GM18508 (cell line): ENCODE measurements at regions not wholly inside any gene's neighbourhood (a gene's known extent, or its start where the extent isn't known, plus 50 kb on each side); places are given as distances from the start of the nearest gene placed in this dataset.
"Not testable (repeated sequence)": the region's sequence is repeated elsewhere in the genome, so short reads cannot be mapped to it uniquely, and the experiment has no call there.

Experiments used
- ATAC-seq: cut with Tn5 transposase; IDR thresholded peaks from one replicate; pipeline ENCODE4 v1.9.1; 2021; ENCODE audit warnings: moderate number of reproducible peaks; ENCODE audit not compliant: insufficient read depth, unreplicated experiment

DNA sequence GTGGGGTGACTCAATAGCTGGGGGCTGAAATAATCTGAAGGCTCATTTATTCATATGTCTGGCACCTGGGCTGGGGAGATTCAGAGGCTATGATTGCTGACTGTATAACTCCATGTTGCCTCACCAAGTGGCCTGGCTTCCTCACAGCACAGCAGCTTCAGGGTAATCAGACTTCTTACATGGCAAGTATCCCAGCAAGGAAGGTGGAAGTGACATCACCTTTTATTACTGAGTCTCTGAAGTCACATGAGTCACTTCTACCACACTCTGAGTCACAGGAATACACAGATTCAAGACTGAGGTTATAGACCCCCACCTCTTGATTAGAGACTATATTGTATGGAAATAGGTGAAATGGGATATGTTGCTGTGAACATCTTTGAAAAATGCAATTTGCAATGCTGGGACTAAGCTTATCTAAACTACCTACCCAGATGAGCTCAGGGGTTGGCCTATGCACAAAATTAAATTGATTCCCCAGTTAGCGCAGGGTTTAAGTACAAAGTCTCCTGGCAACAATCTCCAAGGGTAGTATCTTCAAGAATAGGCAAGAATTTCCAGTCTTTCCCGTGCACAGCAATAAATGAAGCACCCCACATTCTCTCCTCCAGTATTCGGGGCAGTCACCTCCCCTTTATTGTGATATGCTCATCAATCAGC lies 553.1 kb downstream of the LRRC70 start:
- no peak for ATAC-seq

DNA sequence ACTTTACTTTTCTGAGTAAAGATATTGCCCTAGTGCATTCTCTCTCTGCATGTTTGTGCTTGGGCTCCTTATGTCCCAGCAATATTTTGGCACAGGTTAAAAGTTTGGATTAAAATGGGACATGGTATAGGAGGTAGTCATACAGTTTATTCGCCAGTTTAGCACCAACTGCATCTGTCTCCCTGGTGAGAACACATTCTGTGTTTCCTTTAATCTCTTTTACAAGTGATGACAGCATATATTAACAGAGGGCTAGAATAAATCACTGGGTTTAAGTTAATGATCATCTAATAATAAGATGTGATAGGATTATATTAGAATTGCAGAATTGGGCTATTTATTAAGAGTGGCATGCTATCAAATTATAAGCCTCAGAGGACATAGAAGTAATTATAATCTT lies 550.1 kb downstream of the LRRC70 start:
- no peak for ATAC-seq

DNA sequence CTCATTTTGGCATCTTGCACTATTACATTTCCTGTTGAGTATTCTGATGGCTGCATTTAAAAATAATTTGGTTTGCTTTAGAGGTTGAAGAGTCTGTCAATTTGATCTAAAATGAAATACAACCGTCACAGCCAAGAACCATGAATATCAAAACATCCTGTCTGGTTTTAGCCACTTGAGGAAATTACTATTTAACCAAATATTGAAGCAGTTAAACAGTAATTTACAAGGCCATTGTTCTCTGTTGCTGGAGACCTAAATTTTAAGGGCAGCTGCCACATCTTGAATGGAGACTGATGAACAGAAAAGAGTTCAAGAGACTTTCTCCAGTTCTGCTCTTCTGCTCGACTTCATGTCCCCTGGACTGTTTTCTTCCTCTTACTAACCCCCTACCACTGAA lies 549.4 kb downstream of the LRRC70 start:
- ATAC-seq = peak; percentile 49

DNA sequence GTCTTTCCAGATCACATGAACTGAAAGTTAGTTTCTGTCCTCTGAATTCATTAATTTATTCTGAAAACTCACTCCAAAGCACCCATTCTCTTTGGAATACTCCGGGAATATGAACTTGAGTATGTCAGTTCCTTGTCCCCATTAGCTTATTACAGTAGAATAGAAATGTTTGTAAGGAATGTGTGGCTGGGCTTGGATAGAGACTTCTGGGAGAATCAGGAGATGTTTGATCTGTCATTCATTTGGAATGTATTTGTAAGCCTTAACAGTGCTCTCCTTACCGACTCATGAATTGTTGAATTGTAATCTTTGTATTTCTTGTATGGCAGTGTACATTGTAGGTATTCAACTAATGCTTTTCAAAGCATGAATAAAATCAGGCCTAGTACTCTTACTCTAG lies 548.4 kb downstream of the LRRC70 start:
- ATAC-seq = no peak

DNA sequence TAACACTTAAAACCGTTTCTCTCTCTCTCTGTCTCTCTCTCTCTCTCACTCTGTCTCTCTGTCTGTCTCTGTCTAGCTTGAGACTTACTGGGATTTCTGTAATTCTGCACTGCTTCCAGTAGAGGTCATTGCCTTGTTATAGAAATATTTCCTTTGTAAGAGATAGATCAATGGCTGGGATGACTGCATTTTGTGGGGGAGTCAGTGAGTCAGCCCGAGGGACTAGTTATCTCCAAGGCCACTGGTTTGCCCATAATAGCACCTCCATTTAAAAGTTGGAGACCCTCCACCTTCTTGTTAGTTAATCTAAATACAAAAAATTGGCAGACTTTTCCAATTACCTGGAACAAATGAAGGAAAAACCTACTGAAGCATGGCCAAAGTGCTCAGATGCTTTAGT lies 547.2 kb downstream of the LRRC70 start:
- ATAC-seq = peak; percentile 74

DNA sequence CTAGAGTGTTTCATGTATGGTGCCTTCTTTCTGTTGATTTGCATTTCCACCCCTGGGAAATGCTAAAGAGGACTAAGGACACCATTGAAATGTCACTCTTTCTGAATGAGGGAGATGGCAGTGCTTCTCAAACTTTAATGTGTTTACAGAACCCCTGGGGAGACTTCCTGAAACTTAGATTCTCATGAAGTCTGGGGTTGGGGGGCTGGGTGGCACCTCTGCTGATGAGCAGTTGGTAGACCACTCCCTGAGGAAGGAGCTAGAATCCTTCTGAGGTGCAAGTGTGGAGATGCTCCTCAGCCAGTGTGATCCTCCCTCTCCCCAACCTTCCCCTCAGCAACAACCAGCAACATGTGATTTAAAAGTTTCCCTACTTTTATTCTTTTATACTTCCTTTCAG lies 546.8 kb downstream of the LRRC70 start:
- ATAC-seq = no peak

DNA sequence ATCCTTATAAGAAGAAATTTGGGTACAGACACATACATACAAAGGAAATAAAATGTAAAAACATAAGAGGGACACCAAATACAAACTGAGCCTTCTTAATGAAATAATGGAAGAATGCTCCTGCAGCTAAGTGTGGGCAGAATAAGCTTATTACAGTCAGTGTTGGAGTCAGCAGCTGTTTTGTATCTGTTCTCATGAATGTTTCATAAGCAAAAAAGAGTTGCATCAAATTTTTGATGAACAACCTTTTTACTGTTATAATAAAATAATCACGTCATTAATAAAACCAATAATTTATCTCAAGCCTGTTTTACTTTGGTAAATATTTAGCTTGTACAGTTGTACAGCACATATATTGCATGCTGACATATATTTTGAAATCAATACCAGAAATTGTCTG lies 545.6 kb downstream of the LRRC70 start:
- no peak for ATAC-seq

DNA sequence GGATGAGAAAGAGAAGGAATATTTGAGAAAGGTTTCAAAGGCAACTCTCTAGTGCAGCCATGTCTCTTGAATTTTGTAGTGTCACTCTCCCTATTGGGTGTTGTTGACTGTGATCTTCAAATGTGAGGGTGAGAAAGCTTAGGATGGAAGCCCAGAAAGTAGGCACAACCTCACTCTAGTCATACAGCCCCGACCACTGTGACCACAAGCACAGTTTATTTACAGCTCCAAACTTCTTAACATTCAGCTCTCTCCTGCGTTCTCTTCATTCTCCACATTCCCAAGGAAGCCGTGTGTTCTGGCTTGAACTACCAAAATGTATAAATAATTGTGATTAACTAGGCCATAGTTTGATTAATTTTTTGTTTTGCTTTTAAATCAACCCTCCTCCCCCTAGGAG lies 542.9 kb downstream of the LRRC70 start:
- ATAC-seq = no peak

DNA sequence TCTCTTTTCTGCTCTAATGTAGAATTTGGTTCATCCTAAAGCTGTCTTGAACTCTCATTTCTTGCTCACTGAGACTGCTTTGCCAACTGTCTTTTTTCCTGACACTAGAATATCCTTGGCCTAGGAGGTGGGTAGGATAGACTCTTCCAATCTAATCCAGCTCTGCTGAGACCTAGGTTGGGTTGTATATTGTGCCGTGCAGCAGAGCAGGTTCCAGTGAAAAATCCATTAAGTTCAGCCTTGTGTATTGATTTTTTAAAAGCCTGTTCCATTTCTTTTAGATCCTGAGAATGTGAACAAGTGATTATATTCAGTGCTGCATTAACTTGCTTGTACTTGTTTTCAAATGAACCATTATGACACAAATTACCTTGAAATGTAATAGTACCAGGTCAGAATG lies 539.6 kb downstream of the LRRC70 start:
- ATAC-seq = no peak

DNA sequence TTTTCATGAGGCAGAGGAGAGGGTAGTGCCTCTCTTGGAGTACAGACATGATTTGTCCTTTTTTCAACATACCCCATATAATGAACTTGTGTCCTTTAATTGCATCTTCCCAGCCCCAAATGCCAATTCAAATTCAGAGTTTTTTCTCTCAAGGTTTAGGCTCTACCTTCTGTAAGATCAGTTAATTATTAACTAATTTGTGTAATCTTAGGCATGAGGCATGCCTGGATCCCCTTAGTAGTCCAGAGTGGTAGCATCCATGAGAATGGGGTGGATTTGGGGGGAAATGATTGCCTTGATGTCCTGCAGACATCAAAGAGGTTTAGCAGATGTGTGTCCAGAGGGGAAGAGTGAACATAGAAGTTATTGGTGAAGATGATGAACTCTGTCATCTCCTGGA lies 533.3 kb downstream of the LRRC70 start:
- ATAC-seq = no peak

DNA sequence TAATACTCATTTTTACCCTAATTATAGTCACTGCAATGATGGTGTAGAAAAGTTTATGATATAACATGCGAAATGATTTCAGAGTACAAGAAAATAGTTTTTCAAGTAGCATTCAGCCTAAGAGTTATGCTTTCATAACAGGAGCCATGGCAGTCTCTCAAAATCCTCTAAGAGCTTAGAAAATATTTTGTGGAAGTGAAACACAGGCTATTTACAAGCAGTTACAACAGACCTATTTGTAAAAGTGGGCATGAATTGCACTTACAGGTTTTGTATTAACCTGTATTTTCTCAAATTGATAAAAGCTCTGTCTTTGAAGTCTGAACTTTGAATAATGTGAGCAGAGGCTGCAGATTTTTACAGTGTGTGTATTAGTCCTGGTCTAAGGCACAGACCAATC lies 523.3 kb downstream of the LRRC70 start:
- no peak for ATAC-seq

DNA sequence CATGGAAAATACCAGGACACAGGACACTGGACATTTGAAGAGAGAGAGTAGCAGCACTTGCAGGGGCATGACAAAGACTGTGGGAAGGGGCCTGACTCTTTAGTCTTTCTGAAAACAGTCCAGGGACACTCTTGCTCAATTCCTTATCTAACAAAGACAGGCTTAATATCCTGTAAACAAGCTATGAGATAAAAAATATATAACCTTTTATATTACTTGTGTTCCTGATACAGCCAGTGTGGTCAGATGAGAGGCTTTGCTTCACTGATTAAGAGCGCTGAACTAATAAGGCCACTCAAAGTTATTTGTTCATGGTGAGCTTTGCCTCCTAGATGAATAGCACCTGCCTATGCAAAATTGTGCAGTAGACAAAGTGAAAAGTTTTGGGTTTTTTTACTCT lies 518.7 kb downstream of the LRRC70 start:
- ATAC-seq = no peak

DNA sequence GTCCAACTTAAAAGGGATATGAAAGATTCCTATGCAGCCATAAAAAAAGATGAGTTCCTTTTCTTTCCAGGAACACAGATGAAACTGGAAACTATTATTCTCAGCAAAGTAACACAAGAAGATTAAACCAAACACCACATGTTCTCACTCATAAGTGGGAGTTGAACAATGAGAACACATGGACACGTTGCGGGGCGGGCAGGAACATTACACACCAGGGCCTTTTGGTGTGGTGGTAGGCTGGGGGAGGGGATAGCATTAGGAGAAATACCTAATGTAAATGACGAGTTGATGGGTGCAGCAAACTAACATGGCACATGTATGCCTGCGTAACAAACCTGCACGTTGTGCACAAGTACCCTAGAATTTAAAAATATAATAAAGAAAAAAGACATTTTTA lies 516.1 kb downstream of the LRRC70 start:
- ATAC-seq = no peak

DNA sequence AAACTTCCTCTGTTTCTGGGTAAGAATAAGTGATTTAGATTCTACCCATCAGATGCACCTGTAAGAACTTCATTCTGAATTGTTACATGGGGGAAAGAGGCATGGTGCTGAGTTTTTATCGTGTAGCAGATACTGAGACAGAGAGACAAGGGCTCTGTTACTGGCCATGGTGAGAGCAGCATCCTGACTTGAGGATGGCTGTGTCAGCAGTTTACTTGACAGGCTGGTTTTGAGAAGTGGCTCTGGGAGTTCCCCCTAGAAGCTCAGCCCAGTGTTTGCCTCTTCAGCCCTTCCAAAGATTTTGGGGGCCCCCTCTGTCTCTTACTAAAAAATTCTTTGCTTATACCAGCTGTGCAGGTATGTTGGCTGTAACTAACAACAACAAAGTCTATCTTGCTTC lies 510.5 kb downstream of the LRRC70 start:
- no peak for ATAC-seq

DNA sequence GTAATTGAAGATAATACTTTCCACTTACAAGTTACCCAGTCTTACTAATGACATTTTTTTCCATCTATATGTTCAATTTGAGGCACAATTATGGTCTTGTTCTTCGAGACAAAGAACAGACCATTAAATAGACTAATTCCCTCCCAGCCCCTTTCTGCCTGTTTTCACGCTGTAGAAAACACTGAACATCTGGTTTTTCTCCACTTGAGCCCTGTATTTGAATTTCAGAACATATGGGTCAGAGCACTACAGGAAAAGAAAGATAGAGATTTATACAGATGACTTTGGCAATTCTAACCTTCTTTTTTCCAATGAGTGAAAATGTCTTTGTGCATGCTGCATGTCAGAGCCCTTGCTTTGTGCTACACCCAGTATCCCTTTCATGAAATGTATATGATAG lies 506.9 kb downstream of the LRRC70 start:
- ATAC-seq = no peak

DNA sequence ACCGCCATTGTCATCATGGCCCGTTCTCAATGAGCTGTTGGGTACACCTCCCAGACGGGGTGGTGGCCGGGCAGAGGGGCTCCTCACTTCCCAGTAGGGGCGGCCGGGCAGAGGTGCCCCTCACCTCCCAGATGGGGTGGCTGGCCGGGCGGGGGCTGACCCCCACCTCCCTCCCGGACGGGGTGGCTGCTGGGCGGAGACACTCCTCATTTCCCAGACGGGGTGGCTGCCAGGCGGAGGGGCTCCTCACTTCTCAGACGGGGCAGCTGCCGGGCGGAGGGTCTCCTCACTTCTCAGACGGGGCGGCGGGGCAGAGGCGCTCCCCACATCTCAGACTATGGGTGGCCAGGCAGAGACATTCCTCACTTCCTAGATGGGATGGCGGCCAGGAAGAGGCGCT lies 505.1 kb downstream of the LRRC70 start:
- ATAC-seq = not testable (repeated sequence)

DNA sequence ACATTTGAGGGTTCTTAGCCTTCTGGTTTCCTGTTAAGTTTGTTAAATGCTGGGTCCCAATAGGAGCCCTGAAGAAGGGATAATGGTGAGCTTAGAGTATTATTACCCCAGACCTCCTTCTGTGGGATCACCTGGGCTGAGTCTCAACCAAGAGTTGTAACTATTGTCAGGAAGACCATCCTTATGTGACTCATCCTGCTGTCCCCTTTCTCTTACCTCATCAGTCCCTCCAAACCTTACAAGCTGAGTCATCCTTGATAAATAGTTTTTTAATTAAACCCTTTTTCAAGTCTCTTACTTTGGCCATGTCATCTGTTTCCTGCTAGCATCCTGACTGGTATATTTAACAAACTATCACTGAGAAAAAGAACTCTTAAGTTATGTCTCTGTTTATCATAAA lies 502.8 kb downstream of the LRRC70 start:
- no peak for ATAC-seq

DNA sequence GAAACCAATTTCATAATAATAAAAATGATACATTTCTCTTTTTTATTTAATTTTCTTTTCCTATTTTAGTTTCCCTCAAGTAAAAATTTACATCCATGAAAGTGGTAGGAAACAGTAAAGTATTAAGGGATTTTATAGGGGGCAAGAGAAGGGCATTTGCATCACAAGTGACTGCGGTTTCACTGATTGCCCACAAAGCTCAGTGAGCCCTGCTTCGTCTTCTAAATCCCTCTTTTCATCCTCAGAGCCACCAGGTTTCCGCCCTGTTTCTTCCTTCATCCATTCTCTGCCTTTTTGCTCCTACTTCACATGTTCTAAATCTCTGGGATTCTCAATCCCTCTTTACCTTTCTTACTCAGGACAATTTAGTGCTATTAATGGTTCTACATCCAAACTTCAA lies 491.4 kb downstream of the LRRC70 start:
- ATAC-seq = no peak

DNA sequence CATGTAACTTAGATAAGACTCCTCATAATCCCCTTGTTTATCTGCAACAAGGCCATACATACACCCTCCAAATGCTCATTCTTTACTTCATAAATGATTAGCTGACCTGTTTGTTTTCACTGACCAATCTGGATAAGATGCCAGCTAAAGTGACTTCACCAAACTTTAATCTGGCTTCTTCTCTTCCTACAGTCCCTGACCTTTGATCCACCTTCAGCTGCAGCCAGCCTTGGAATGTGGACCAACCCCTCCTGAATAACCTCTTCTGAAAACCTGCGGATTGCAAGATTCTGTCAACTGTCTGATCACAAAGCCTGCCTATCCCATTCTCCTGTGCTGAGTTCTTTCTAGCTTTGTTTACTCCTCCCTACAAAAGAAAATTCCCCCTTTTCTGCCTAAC lies 476.8 kb downstream of the LRRC70 start:
- ATAC-seq = no peak

DNA sequence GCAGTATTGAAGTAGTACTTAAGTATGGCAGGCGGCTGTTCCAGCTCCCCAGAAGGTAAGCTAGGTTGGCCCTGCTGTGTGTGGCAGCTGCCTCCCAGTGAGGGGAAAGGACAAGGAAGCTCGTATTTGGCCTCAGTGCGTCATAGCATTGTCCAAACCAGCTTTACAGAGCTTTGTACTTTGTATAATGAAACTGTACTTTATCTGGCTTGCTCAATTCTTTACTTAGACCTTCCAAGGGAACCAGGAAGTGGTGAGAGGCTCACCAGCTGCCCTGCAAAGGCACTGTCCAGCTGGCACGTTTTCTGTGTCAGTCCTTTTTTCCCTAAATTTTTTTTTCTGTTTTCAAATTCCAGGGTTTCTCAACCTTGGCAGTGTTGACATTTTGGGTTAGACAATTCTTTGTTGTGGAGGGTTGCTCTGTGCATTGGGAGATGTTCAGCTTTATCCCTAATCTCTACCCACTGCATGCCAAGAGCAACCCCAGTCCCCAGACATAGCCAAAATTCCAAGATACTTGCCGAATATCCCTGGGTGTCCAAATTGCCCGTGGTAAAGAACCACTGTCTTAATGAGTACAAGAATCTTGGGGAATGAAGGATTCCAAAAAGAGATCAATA lies 474.5 kb downstream of the LRRC70 start:
- no peak for ATAC-seq

DNA sequence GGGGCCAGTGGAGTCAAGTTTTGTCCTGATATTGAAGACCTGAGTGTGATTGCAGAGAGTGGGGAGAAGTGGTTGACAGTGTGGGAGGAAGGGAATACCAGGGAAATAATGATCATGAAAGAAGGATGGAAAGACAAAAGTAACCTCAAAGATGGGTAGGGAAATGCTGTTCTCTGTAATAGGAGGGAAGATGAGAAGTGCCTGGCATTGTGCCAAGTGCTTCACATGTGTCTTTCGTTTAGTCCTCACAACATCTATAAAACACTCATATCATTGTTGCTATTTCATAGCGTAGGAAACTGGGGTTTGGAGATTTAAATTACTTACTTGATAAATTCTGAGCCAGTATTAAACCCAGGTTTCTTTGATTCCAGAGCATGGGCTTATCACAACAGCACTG lies 472.3 kb downstream of the LRRC70 start:
- no peak for ATAC-seq

DNA sequence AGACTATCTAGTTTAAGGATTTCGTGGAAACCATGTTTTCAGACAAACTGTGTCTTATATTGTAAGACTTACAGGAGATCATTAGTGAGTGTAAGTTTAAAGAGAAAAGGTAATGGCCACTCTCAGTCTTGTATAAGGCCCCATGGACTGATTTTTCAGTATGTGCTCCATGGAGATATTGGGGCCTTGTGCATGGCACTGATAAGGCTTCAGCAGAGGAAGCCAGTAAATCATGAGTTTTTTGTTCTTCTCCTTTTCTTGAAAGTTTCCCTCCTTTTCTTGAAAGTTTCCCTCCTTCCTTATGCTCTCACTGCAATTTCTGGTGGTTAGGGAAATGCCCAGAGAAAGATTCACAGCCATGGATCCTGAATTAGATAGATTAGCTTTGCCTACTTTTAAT lies 471.3 kb downstream of the LRRC70 start:
- no peak for ATAC-seq

DNA sequence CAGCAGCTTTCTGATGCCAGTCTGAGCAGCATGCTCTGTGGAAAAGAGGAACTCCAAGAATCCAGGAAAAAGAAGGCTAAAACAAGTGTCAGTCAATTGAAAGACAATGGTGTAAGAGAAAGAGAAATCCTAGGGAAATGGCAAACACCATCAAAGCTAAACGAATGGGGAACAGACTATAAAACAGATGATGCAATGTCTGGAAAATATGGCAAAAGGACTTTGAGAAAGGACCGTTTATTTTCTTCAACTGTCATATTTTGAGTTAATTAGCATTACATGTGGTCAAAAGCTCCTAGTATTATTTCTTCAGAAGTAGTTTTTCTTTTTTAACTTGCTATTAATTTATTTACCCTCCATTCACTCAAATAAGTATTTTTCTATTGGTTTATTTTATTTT lies 465.2 kb downstream of the LRRC70 start:
- no peak for ATAC-seq
